ENCODE measurements at regions not wholly inside any gene's neighbourhood (a gene's known extent, or its start where the extent isn't known, plus 50 kb on each side); places are given as distances from the start of the nearest gene placed in this dataset.
"Not testable (repeated sequence)": the region's sequence is repeated elsewhere in the genome, so short reads cannot be mapped to it uniquely, and the experiment has no call there.

GRCh38 chr5:1644393-1644809 lies 120.6 kb upstream of the LPCAT1 start:
- not testable (repeated sequence) for ATAC-seq; DNase-seq (ENCODE audit: missing footprints)
- intact Hi-C loops (cut with DNase I): loop anchor here (2.0 to 10.0 kb wide), 2 partner anchors 150 to 476 kb away; no protein-coding TSS in a partner anchor

GRCh38 chr5:1643651-1644392 lies 120.1 kb upstream of the LPCAT1 start:
- ATAC-seq (no peak), DNase-seq (ENCODE audit: missing footprints) (no peak)
- intact Hi-C loops (cut with DNase I): loop anchor here (2.0 to 10.0 kb wide), 3 partner anchors 149 to 475 kb away; no protein-coding TSS in a partner anchor

- no peak for DNase-seq (ENCODE audit: missing footprints)
- no peak for ATAC-seq
- intact Hi-C loops (cut with DNase I): loop anchor here (2.0 to 10.0 kb wide), 2 partner anchors 148 to 262 kb away; no protein-coding TSS in a partner anchor
Observed at GRCh38 chr5:1642621-1643061, 118.9 kb upstream of the LPCAT1 start.

- DNase-seq (ENCODE audit: missing footprints) (no peak), ATAC-seq (no peak)
- intact Hi-C loops (cut with DNase I): loop anchor here (2.0 to 10.0 kb wide), 2 partner anchors 147 to 261 kb away; no protein-coding TSS in a partner anchor
Observed at GRCh38 chr5:1642221-1642620, 118.5 kb upstream of the LPCAT1 start.

GRCh38 chr5:1641560-1642166 lies 117.9 kb upstream of the LPCAT1 start:
- peak; percentile 66 for ATAC-seq
- DNase-seq (ENCODE audit: missing footprints): peak; percentile 87
- intact Hi-C loops (cut with DNase I): loop anchor here (2.0 to 10.0 kb wide), 2 partner anchors 147 to 261 kb away; no protein-coding TSS in a partner anchor

GRCh38 chr5:1641041-1641440 lies 117.3 kb upstream of the LPCAT1 start:
- intact Hi-C loops (cut with DNase I): loop anchor here (10.0 kb wide), 1 partner anchor 146 kb away; no protein-coding TSS in a partner anchor
- ATAC-seq (no peak), DNase-seq (ENCODE audit: missing footprints) (no peak)

GRCh38 chr5:1640421-1640881 lies 116.7 kb upstream of the LPCAT1 start:
- intact Hi-C loops (cut with DNase I): loop anchor here (10.0 kb wide), 1 partner anchor 146 kb away; no protein-coding TSS in a partner anchor
- ATAC-seq (no peak), DNase-seq (ENCODE audit: missing footprints) (no peak)

- intact Hi-C loops (cut with DNase I): loop anchor here (10.0 kb wide), 1 partner anchor 145 kb away; no protein-coding TSS in a partner anchor
- ATAC-seq (no peak), DNase-seq (ENCODE audit: missing footprints) (no peak)
Observed at GRCh38 chr5:1639757-1640156, 116.0 kb upstream of the LPCAT1 start.

GRCh38 chr5:1638658-1639400 lies 115.1 kb upstream of the LPCAT1 start:
- DNase-seq (ENCODE audit: missing footprints) (no peak), ATAC-seq (no peak)
- intact Hi-C loops (cut with DNase I): no loop called here

- intact Hi-C loops (cut with DNase I): no loop called here
- no peak for DNase-seq (ENCODE audit: missing footprints)
- no peak for ATAC-seq
Observed at GRCh38 chr5:1637639-1638481, 114.1 kb upstream of the LPCAT1 start.

- intact Hi-C loops (cut with DNase I): no loop called here
- no peak for DNase-seq (ENCODE audit: missing footprints)
- ATAC-seq: no peak
Observed at GRCh38 chr5:1636981-1637638, 113.3 kb upstream of the LPCAT1 start.

GRCh38 chr5:1636208-1636770 lies 112.5 kb upstream of the LPCAT1 start:
- intact Hi-C loops (cut with DNase I); ATAC-seq; DNase-seq (ENCODE audit: missing footprints): not testable (repeated sequence)

GRCh38 chr5:1635477-1635876 lies 111.7 kb upstream of the LPCAT1 start:
- intact Hi-C loops (cut with DNase I); ATAC-seq; DNase-seq (ENCODE audit: missing footprints): not testable (repeated sequence)

GRCh38 chr5:1634337-1634661 lies 110.5 kb upstream of the LPCAT1 start:
- no peak for ATAC-seq
- intact Hi-C loops (cut with DNase I): no loop called here

GRCh38 chr5:1633605-1634336 lies 110.0 kb upstream of the LPCAT1 start:
- intact Hi-C loops (cut with DNase I): no loop called here
- DNase-seq (ENCODE audit: missing footprints): peak; percentile 90
- ATAC-seq: peak; percentile 98

More at GRCh38 chr5:1634337-1634661, 110.5 kb upstream of the LPCAT1 start:
- DNase-seq (ENCODE audit: missing footprints): no peak

GRCh38 chr5:1631004-1631403 lies 107.2 kb upstream of the LPCAT1 start:
- DNase-seq (ENCODE audit: missing footprints); intact Hi-C loops (cut with DNase I): not testable (repeated sequence)

GRCh38 chr5:1626397-1626796 lies 102.6 kb upstream of the LPCAT1 start:
- DNase-seq (ENCODE audit: missing footprints); ATAC-seq; intact Hi-C loops (cut with DNase I): not testable (repeated sequence)

More at GRCh38 chr5:1631004-1631403, 107.2 kb upstream of the LPCAT1 start:
- ATAC-seq: not testable (repeated sequence)

Measured in Right ventricle myocardium inferior (tissue), 1 donor.